Peyer's patch (tissue), 4 donors: ENCODE measurements at regions not wholly inside any gene's neighbourhood (a gene's known extent, or its start where the extent isn't known, plus 50 kb on each side); places are given as distances from the start of the nearest gene placed in this dataset.

Experiments
- POLR2A ChIP-seq, 2 donors: fragments of 450-650 bp; IDR thresholded peaks; one replicate each; pipeline ENCODE4 v1.5.1; 2017; ENCODE audit warnings: antibody characterized with exemption in 2 of 2, mild to moderate bottlenecking in 2 of 2, moderate library complexity in 2 of 2
- TF ChIP-seq, protein P1 (sequence below), 6 experiments: fragments of 450-650 bp in 4 of 6; fragments of 200-600 bp in 2 of 6; sonication (generic) in 1 of 6; IDR thresholded peaks; one replicate each; pipeline ENCODE4 v1.5.1; 2017 to 2019; ENCODE audit warnings: antibody characterized with exemption in 6 of 6, mild to moderate bottlenecking in 3 of 6, moderate library complexity in 1 of 6

DNA sequence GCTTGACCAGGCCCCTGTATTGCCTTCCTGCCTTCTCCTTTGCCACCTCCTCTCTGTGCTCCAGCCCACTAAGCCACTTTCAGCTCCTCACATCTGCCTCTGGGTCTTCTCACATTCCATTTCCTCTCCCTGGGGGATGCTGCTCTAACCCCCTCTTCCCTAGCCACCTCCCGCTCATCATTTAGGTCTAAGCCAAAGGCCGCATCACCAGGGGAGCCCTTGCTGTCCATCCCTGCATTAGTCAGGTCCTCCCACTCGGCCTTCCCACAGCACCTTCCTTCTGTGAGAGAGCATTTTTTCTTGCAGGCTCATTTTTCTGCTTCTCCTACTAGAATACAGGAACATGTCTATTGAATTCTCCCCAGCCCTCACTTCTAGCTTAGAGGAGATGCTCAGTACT lies 72.6 kb upstream of the GALNT10 start:
- TF ChIP-seq, protein P1, sequence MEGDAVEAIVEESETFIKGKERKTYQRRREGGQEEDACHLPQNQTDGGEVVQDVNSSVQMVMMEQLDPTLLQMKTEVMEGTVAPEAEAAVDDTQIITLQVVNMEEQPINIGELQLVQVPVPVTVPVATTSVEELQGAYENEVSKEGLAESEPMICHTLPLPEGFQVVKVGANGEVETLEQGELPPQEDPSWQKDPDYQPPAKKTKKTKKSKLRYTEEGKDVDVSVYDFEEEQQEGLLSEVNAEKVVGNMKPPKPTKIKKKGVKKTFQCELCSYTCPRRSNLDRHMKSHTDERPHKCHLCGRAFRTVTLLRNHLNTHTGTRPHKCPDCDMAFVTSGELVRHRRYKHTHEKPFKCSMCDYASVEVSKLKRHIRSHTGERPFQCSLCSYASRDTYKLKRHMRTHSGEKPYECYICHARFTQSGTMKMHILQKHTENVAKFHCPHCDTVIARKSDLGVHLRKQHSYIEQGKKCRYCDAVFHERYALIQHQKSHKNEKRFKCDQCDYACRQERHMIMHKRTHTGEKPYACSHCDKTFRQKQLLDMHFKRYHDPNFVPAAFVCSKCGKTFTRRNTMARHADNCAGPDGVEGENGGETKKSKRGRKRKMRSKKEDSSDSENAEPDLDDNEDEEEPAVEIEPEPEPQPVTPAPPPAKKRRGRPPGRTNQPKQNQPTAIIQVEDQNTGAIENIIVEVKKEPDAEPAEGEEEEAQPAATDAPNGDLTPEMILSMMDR (IDR thresholded peaks at IDR 0.05): no peak
- no peak for TF ChIP-seq POLR2A (IDR thresholded peaks at IDR 0.05)
